ENCODE measurements at regions not wholly inside any gene's neighbourhood (a gene's known extent, or its start where the extent isn't known, plus 50 kb on each side); places are given as distances from the start of the nearest gene placed in this dataset.

DNA sequence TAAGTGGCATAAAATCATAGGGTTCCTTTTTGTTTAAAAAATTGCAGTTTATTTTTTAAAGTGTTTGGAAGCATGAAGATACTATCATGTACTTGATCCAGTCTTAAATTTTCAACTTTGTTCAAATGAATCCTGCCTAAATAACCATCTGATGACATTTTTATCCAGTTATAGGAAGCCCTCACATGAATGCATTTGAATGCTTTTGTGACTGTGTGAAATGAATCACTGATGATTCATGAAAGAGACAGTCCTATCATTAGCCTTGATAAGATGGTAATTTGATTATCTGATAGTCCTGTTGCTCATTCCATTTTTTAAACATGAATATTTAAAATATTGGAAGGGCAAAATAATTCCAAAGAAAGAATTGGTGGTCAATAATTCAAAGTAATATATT, 401.9 kb upstream of the ROBO2 start:
- Histone ChIP-seq H3K79me2 (ENCODE audit: control insufficient read depth, insufficient read depth, low read length) (no peaks in the 10 kb centered on the region), H3K18ac (ENCODE audit: low read length) (no peak overlapping the region), H4K5ac (ENCODE audit: low read length) (no peak overlapping the region), H2AK5ac (ENCODE audit: low read length) (no peak overlapping the region), H3K79me1 (ENCODE audit: low read length) (no peaks in the 10 kb centered on the region), H2BK5ac (ENCODE audit: low read length) (no peak overlapping the region), H3K36me3 (ENCODE audit: control insufficient read depth, insufficient read depth, low read length) (no peaks in the 10 kb centered on the region), H3K4me2 (ENCODE audit: low read length) (no peak overlapping the region), H3K9ac (ENCODE audit: low read length) (no peak overlapping the region), H3K4me1 (ENCODE audit: control insufficient read depth, low read depth, low read length) (no peaks in the 10 kb centered on the region), H3K23ac (ENCODE audit: low read length) (no peak overlapping the region), H3K27ac (ENCODE audit: low read depth, low read length) (no peak overlapping the region), H3K4ac (ENCODE audit: low read depth, low read length) (no peak overlapping the region), H3K27me3 (ENCODE audit: insufficient read depth, low read length, poor library complexity) (no peaks in the 10 kb centered on the region), H3K4me3 (ENCODE audit: low read length) (no peak overlapping the region), H4K8ac (ENCODE audit: low read depth, low read length) (no peak overlapping the region), H2BK120ac (ENCODE audit: low read depth, low read length) (no peak overlapping the region), H3K56ac (ENCODE audit: low read length) (no peak overlapping the region), H2BK15ac (replicated peaks; ENCODE audit: low read depth) (no peak overlapping the region)
- no peak for DNase-seq

DNA sequence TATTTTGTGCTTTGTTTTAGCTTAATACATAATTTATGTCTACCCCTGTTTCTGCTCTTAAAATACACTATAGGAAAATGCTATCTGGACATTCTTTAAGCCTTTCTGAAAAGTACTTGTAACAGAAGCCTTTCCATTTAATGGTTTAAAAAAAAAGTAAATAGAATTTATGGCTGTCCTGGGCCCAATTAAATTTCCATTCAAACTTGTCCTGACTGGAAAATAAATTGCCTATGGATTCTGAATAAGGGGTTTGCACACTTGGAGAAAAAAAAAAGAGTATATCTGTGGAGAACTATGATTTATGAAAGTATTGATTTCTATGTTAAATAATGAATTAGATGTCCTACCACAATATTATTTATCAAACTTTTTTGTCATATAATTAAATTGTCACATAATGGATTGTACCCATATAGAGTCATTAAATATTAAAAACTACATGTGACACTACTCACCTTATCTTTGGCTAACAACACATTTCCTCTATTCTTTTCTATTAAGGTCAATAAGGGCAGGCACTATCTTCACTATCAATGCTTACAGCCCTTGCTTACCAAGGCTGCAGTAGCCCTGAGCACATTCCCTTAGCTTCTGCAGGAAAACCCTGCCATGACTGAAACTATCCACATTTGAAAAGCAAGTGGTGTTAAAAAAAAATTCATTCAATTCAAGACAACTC, 396.1 kb upstream of the ROBO2 start:
- Histone ChIP-seq H3K56ac (ENCODE audit: low read length) (no peak overlapping the region), H3K23ac (ENCODE audit: low read length) (no peak overlapping the region), H3K79me1 (ENCODE audit: low read length) (no peaks in the 10 kb centered on the region), H3K9ac (ENCODE audit: low read length) (no peak overlapping the region), H3K79me2 (ENCODE audit: control insufficient read depth, insufficient read depth, low read length) (no peaks in the 10 kb centered on the region), H3K36me3 (ENCODE audit: control insufficient read depth, insufficient read depth, low read length) (no peaks in the 10 kb centered on the region), H3K4me1 (ENCODE audit: control insufficient read depth, low read depth, low read length) (no peaks in the 10 kb centered on the region), H3K27ac (ENCODE audit: low read depth, low read length) (no peak overlapping the region), H3K27me3 (ENCODE audit: insufficient read depth, low read length, poor library complexity) (no peaks in the 10 kb centered on the region), H4K5ac (ENCODE audit: low read length) (no peak overlapping the region), H3K4me2 (ENCODE audit: low read length) (no peak overlapping the region), H2BK120ac (ENCODE audit: low read depth, low read length) (no peak overlapping the region), H2BK5ac (ENCODE audit: low read length) (no peak overlapping the region), H3K4me3 (ENCODE audit: low read length) (no peak overlapping the region), H2AK5ac (ENCODE audit: low read length) (no peak overlapping the region), H3K4ac (ENCODE audit: low read depth, low read length) (no peak overlapping the region), H3K18ac (ENCODE audit: low read length) (no peak overlapping the region), H2BK15ac (replicated peaks; ENCODE audit: low read depth) (no peak overlapping the region), H4K8ac (ENCODE audit: low read depth, low read length) (no peak overlapping the region)
- DNase-seq = no peak

- Histone ChIP-seq H2AK5ac (ENCODE audit: low read length) (no peak overlapping the region), H3K4ac (ENCODE audit: low read depth, low read length) (no peak overlapping the region), H3K9ac (ENCODE audit: low read length) (no peak overlapping the region), H3K27me3 (ENCODE audit: insufficient read depth, low read length, poor library complexity) (no peaks in the 10 kb centered on the region), H3K18ac (ENCODE audit: low read length) (no peak overlapping the region), H3K4me1 (ENCODE audit: control insufficient read depth, low read depth, low read length) (no peaks in the 10 kb centered on the region), H2BK5ac (ENCODE audit: low read length) (no peak overlapping the region), H3K79me2 (ENCODE audit: control insufficient read depth, insufficient read depth, low read length) (no peaks in the 10 kb centered on the region), H3K27ac (ENCODE audit: low read depth, low read length) (no peak overlapping the region), H2BK15ac (replicated peaks; ENCODE audit: low read depth) (no peak overlapping the region), H2BK120ac (ENCODE audit: low read depth, low read length) (no peak overlapping the region), H3K56ac (ENCODE audit: low read length) (no peak overlapping the region), H3K4me3 (ENCODE audit: low read length) (no peak overlapping the region), H3K4me2 (ENCODE audit: low read length) (no peak overlapping the region), H3K79me1 (ENCODE audit: low read length) (no peaks in the 10 kb centered on the region), H3K23ac (ENCODE audit: low read length) (no peak overlapping the region), H4K5ac (ENCODE audit: low read length) (no peak overlapping the region), H4K8ac (ENCODE audit: low read depth, low read length) (no peak overlapping the region), H3K36me3 (ENCODE audit: control insufficient read depth, insufficient read depth, low read length) (no peaks in the 10 kb centered on the region)
- WGBS (ENCODE audit: extremely low coverage, insufficient coverage, low lambda C conversion rate) = no CpG with 5 or more reads among the region's 4 CpGs
- no peak for DNase-seq
Measured at GRCh38 chr3:76644305-76644675, 395.6 kb upstream of the ROBO2 start.

DNA sequence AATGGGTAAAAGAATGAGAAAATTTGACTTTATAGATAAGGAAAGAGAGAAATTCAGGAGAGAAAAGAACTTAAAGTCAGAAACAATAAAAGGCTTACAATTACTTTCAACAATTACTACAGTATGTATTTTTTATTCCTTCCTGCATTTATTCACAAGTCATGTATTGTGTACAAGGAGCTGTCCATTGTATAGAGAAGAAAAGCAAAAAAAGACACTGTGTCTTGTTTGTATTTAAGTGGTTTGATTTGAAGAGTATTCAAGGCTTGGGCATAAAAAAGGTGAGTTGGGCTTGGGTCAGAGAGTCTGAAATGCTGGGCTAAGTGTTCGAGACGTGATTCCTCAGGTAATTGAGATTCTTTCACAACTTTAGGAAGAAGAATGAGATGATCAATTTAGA, 394.2 kb upstream of the ROBO2 start:
- Histone ChIP-seq H3K79me2 (ENCODE audit: control insufficient read depth, insufficient read depth, low read length) (no peaks in the 10 kb centered on the region), H3K18ac (ENCODE audit: low read length) (no peak overlapping the region), H2BK5ac (ENCODE audit: low read length) (no peak overlapping the region), H3K79me1 (ENCODE audit: low read length) (no peaks in the 10 kb centered on the region), H3K4me2 (ENCODE audit: low read length) (no peak overlapping the region), H3K4me1 (ENCODE audit: control insufficient read depth, low read depth, low read length) (no peaks in the 10 kb centered on the region), H3K27ac (ENCODE audit: low read depth, low read length) (no peak overlapping the region), H3K4me3 (ENCODE audit: low read length) (no peak overlapping the region), H3K56ac (ENCODE audit: low read length) (no peak overlapping the region), H3K23ac (ENCODE audit: low read length) (no peak overlapping the region), H2AK5ac (ENCODE audit: low read length) (no peak overlapping the region), H2BK15ac (replicated peaks; ENCODE audit: low read depth) (no peak overlapping the region), H2BK120ac (ENCODE audit: low read depth, low read length) (no peak overlapping the region), H3K9ac (ENCODE audit: low read length) (no peak overlapping the region), H4K8ac (ENCODE audit: low read depth, low read length) (no peak overlapping the region), H3K4ac (ENCODE audit: low read depth, low read length) (no peak overlapping the region), H4K5ac (ENCODE audit: low read length) (no peak overlapping the region), H3K27me3 (ENCODE audit: insufficient read depth, low read length, poor library complexity) (no peaks in the 10 kb centered on the region), H3K36me3 (ENCODE audit: control insufficient read depth, insufficient read depth, low read length) (no peaks in the 10 kb centered on the region)
- no CpG with 5 or more reads among the region's 2 CpGs for whole genome bisulfite sequencing (ENCODE audit: extremely low coverage, insufficient coverage, low lambda C conversion rate)
- DNase-seq = no peak

DNA sequence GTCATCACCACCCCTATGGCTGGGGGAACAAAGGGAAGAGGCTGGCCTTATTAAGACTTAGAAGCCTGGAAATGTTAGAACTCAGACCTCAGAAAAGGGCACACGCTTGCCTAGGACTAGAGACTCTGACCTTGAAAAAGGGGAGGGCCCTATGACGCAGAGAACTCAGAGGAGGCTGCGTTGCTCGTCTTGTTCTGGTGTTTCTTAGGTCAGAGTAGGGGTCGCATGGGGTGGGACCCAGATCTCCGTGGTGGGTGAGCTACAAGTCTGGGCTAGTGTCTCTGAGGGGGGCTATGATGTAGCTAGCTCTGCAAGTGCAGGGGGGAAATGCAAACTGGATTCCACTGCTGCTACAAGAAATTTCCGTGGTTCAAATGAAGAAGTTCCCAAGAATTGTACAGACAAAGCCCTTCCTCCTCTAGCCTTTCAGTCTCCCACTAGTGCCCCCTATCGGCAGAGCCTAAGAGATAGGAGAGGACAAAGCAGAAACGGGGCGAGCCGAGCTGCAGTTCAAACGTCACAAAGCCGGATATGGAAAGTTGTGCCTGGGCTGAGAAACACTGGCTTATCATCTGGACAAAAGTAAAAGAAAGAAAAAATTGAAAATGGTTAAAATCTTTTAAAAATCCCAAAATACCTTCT, 392.9 kb upstream of the ROBO2 start:
- H3K4me2 ChIP-seq (ENCODE audit: low read length) = no peak overlapping the region
- WGBS (ENCODE audit: extremely low coverage, insufficient coverage, low lambda C conversion rate) = no CpG with 5 or more reads among the region's 13 CpGs
- H2AK5ac ChIP-seq (ENCODE audit: low read length) = no peak overlapping the region
- H3K79me2 ChIP-seq (ENCODE audit: control insufficient read depth, insufficient read depth, low read length) = no peaks in the 10 kb centered on the region
- H3K4me1 ChIP-seq (ENCODE audit: control insufficient read depth, low read depth, low read length) = no peaks in the 10 kb centered on the region
- no peak overlapping the region for H3K4me3 ChIP-seq (ENCODE audit: low read length)
- no peak overlapping the region for H3K23ac ChIP-seq (ENCODE audit: low read length)
- H3K79me1 ChIP-seq (ENCODE audit: low read length) = no peaks in the 10 kb centered on the region
- DNase-seq = peak; percentile 56
- H3K18ac ChIP-seq (ENCODE audit: low read length) = no peak overlapping the region
- no peaks in the 10 kb centered on the region for H3K36me3 ChIP-seq (ENCODE audit: control insufficient read depth, insufficient read depth, low read length)
- H4K5ac ChIP-seq (ENCODE audit: low read length) = no peak overlapping the region
- no peak overlapping the region for H2BK5ac ChIP-seq (ENCODE audit: low read length)
- no peak overlapping the region for H3K9ac ChIP-seq (ENCODE audit: low read length)
- H3K27me3 ChIP-seq (ENCODE audit: insufficient read depth, low read length, poor library complexity) = no peaks in the 10 kb centered on the region
- H2BK120ac ChIP-seq (ENCODE audit: low read depth, low read length) = no peak overlapping the region
- no peak overlapping the region for H3K4ac ChIP-seq (ENCODE audit: low read depth, low read length)
- H2BK15ac ChIP-seq (replicated peaks; ENCODE audit: low read depth) = no peak overlapping the region
- no peak overlapping the region for H3K56ac ChIP-seq (ENCODE audit: low read length)
- H4K8ac ChIP-seq (ENCODE audit: low read depth, low read length) = no peak overlapping the region
- no peak overlapping the region for H3K27ac ChIP-seq (ENCODE audit: low read depth, low read length)

DNA sequence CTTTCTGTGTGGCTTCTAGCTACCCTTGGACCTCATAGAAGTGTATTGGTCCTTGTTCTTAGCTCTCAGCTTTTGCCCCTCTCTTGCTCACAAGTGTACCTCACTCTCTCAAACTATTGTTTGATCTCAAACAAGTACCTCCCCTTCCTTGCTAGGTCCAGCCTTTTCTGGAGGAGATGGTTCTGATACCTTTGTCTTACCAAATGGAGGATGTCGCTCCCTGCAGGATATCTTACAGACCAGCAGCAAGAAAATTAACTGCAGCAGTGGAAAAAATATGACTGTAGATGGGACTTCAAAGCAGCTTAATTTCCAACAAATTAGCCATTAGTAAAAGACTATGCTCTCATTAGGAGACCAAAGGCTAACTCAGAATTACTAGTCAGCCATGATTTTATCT, 388.1 kb upstream of the ROBO2 start:
- H3K18ac ChIP-seq (ENCODE audit: low read length) = no peak overlapping the region
- H3K79me1 ChIP-seq (ENCODE audit: low read length) = no peaks in the 10 kb centered on the region
- no peak overlapping the region for H2BK120ac ChIP-seq (ENCODE audit: low read depth, low read length)
- peak; percentile 78 for DNase-seq
- no peaks in the 10 kb centered on the region for H3K4me1 ChIP-seq (ENCODE audit: control insufficient read depth, low read depth, low read length)
- no peak overlapping the region for H3K23ac ChIP-seq (ENCODE audit: low read length)
- H3K4ac ChIP-seq (ENCODE audit: low read depth, low read length) = no peak overlapping the region
- H4K8ac ChIP-seq (ENCODE audit: low read depth, low read length) = no peak overlapping the region
- H2AK5ac ChIP-seq (ENCODE audit: low read length) = no peak overlapping the region
- H2BK15ac ChIP-seq (replicated peaks; ENCODE audit: low read depth) = no peak overlapping the region
- no peak overlapping the region for H4K5ac ChIP-seq (ENCODE audit: low read length)
- H3K4me3 ChIP-seq (ENCODE audit: low read length) = no peak overlapping the region
- H3K56ac ChIP-seq (ENCODE audit: low read length) = no peak overlapping the region
- no peaks in the 10 kb centered on the region for H3K36me3 ChIP-seq (ENCODE audit: control insufficient read depth, insufficient read depth, low read length)
- H2BK5ac ChIP-seq (ENCODE audit: low read length) = no peak overlapping the region
- no peaks in the 10 kb centered on the region for H3K79me2 ChIP-seq (ENCODE audit: control insufficient read depth, insufficient read depth, low read length)
- H3K27ac ChIP-seq (ENCODE audit: low read depth, low read length) = no peak overlapping the region
- H3K27me3 ChIP-seq (ENCODE audit: insufficient read depth, low read length, poor library complexity) = no peaks in the 10 kb centered on the region
- H3K9ac ChIP-seq (ENCODE audit: low read length) = no peak overlapping the region
- H3K4me2 ChIP-seq (ENCODE audit: low read length) = no peak overlapping the region
- WGBS (ENCODE audit: extremely low coverage, insufficient coverage, low lambda C conversion rate) = no CpG with 5 or more reads among the region's 1 CpG

Measured in mesendoderm (in vitro differentiated cells).